IMR-90 (cell line): ENCODE measurements at regions not wholly inside any gene's neighbourhood (a gene's known extent, or its start where the extent isn't known, plus 50 kb on each side); places are given as distances from the start of the nearest gene placed in this dataset.

Experiments
- ATAC-seq: fragments of 200-7000 bp; cut with Tn5 transposase; 2 replicates; pipeline ENCODE4 v1.9.1; 2020; ENCODE audit warnings: low read depth, mild to moderate bottlenecking, moderate library complexity
- BruUV-seq: library from RNA; stranded (reverse); fragments of 400-500 nt; replicated peaks from 2 replicates; lab custom pipeline; 2021; lab: Mats Ljungman, UMichigan
- CTCF ChIA-PET: fragments of 300-600 bp; formaldehyde crosslinking; extraction: SDS; loops from one replicate; lab custom pipeline; 2021; ENCODE audit warnings: antibody characterized with exemption; lab: Yijun Ruan, JAX
- POLR2A ChIA-PET: fragments of 300-600 bp; sonication (Branson Sonifier 250); formaldehyde crosslinking; loops from one replicate; lab custom pipeline; 2022; ENCODE audit warnings: antibody characterized with exemption; ENCODE audit not compliant: unreplicated experiment; lab: Charles Lee
- DNase-seq: peaks from one replicate; pipeline ENCODE4 v3.0.0; 2013
- H2AFZ ChIP-seq: replicated peaks from 2 replicates; pipeline ENCODE3; 2013; ENCODE audit warnings: low read length, mild to moderate bottlenecking; ENCODE audit not compliant: poor library complexity
- H2AK5ac ChIP-seq: 2 replicates; pipeline ENCODE4 v1.6.1; 2013; ENCODE audit warnings: low read depth, low read length, inconsistent platforms
- H2AK9ac ChIP-seq: replicated peaks from 2 replicates; pipeline ENCODE3; 2013; ENCODE audit warnings: mild to moderate bottlenecking, low read depth, low read length, moderate library complexity; ENCODE audit not compliant: poor library complexity
- H2BK120ac ChIP-seq: 2 replicates; pipeline ENCODE4 v1.6.1; 2013; ENCODE audit warnings: low read depth, low read length, inconsistent platforms
- H2BK15ac ChIP-seq: 3 replicates; pipeline ENCODE4 v1.6.1; 2013; ENCODE audit warnings: low read depth, low read length, inconsistent platforms
- H2BK20ac ChIP-seq: 2 replicates; pipeline ENCODE4 v1.6.1; 2013; ENCODE audit warnings: low read depth, mild to moderate bottlenecking, inconsistent platforms, low read length, moderate library complexity
- H2BK5ac ChIP-seq: 2 replicates; pipeline ENCODE4 v1.6.1; 2013; ENCODE audit warnings: mild to moderate bottlenecking, low read depth, low read length, inconsistent platforms; ENCODE audit not compliant: poor library complexity, severe bottlenecking
- H3K14ac ChIP-seq: replicated peaks from 2 replicates; pipeline ENCODE4 v1.6.1; 2013; ENCODE audit warnings: low read depth, low read length, inconsistent platforms
- H3K18ac ChIP-seq: 2 replicates; pipeline ENCODE4 v1.6.1; 2013; ENCODE audit warnings: low read depth, low read length, control low read depth
- H3K23ac ChIP-seq: 2 replicates; pipeline ENCODE4 v1.6.1; 2013; ENCODE audit warnings: low read depth, low read length, inconsistent platforms
- H3K27ac ChIP-seq: 2 replicates; pipeline ENCODE4 v1.5.1; 2013; ENCODE audit warnings: mild to moderate bottlenecking, control low read depth, low read length; ENCODE audit not compliant: insufficient read depth
- H3K27me3 ChIP-seq: 2 replicates; pipeline ENCODE4 v1.6.1; 2013; ENCODE audit warnings: low read length; ENCODE audit not compliant: control insufficient read depth, insufficient read depth
- H3K36me3 ChIP-seq: 2 replicates; pipeline ENCODE4 v1.6.1; 2013; ENCODE audit warnings: low read length, mixed read lengths; ENCODE audit not compliant: control insufficient read depth, insufficient read depth
- H3K4ac ChIP-seq: 2 replicates; pipeline ENCODE4 v1.6.1; 2013; ENCODE audit warnings: low read depth, low read length, inconsistent platforms
- H3K4me1 ChIP-seq: 2 replicates; pipeline ENCODE4 v1.6.1; 2013; ENCODE audit warnings: low read length, mixed read lengths; ENCODE audit not compliant: control insufficient read depth, insufficient read depth
- H3K4me2 ChIP-seq: 2 replicates; pipeline ENCODE4 v1.6.1; 2013; ENCODE audit warnings: low read depth, mild to moderate bottlenecking, control low read depth, low read length, moderate library complexity
- H3K4me3 ChIP-seq: 2 replicates; pipeline ENCODE4 v1.5.1; 2013; ENCODE audit warnings: low read depth, mild to moderate bottlenecking, control low read depth, low read length, moderate library complexity; ENCODE audit not compliant: insufficient read depth
- H3K56ac ChIP-seq: 2 replicates; pipeline ENCODE4 v1.6.1; 2013; ENCODE audit warnings: low read length, inconsistent platforms; ENCODE audit not compliant: insufficient read depth; ENCODE audit errors: extremely low read depth
- H3K79me1 ChIP-seq, 2 experiments: 2 replicates each; pipeline ENCODE4 v1.6.1; 2013; ENCODE audit warnings: low read length in 2 of 2, inconsistent platforms in 1 of 2, low read depth in 1 of 2
- H3K9ac ChIP-seq: 2 replicates; pipeline ENCODE4 v1.6.1; 2013; ENCODE audit warnings: low read depth, low read length, control low read depth
- H3K9me1 ChIP-seq: 2 replicates; pipeline ENCODE4 v1.6.1; 2013; ENCODE audit warnings: low read length, inconsistent platforms; ENCODE audit not compliant: insufficient read depth
- H3K9me3 ChIP-seq: 2 replicates; pipeline ENCODE4 v1.6.1; 2013; ENCODE audit warnings: low read length; ENCODE audit not compliant: control insufficient read depth, insufficient read depth
- H4K20me1 ChIP-seq: 2 replicates; pipeline ENCODE4 v1.6.1; 2013; ENCODE audit warnings: low read length, inconsistent platforms; ENCODE audit not compliant: insufficient read depth
- H4K5ac ChIP-seq: 2 replicates; pipeline ENCODE4 v1.6.1; 2013; ENCODE audit warnings: mild to moderate bottlenecking, low read depth, low read length, control low read depth
- H4K8ac ChIP-seq, 2 experiments: 2 replicates each; pipeline ENCODE4 v1.6.1; 2013; ENCODE audit warnings: low read depth in 2 of 2, low read length in 2 of 2, control low read depth in 1 of 2, inconsistent platforms in 1 of 2
- H4K91ac ChIP-seq: 2 replicates; pipeline ENCODE4 v1.6.1; 2013; ENCODE audit warnings: low read depth, low read length, inconsistent platforms; ENCODE audit not compliant: insufficient read depth
- BHLHE40 ChIP-seq: fragments of 150-350 bp; IDR thresholded peaks from 2 replicates; pipeline ENCODE4 v1.6.1; 2016; ENCODE audit warnings: mild to moderate bottlenecking, low read depth, low read length
- CEBPB ChIP-seq: IDR thresholded peaks from 2 replicates; pipeline ENCODE4 v1.6.1; 2012; ENCODE audit warnings: low read depth, low read length, improper control_type of control experiment
- CHD1 ChIP-seq: IDR thresholded peaks from 2 replicates; pipeline ENCODE4 v1.6.1; 2012; ENCODE audit warnings: low read depth, low read length, improper control_type of control experiment
- CTCF ChIP-seq: conservative IDR thresholded peaks from 2 replicates; pipeline ENCODE4 v1.5.1; 2012; ENCODE audit warnings: mild to moderate bottlenecking, low read depth, low read length, improper control_type of control experiment
- ELK1 ChIP-seq: fragments of 150-350 bp; IDR thresholded peaks from 2 replicates; pipeline ENCODE4 v1.6.1; 2016; ENCODE audit warnings: low read depth, mild to moderate bottlenecking, low read length, moderate library complexity, borderline replicate concordance
- FOS ChIP-seq: fragments of 150-350 bp; IDR thresholded peaks from 2 replicates; pipeline ENCODE4 v1.6.1; 2016; ENCODE audit warnings: low read depth, low read length
- MAZ ChIP-seq: IDR thresholded peaks from 2 replicates; pipeline ENCODE4 v1.6.1; 2012; ENCODE audit warnings: low read depth, mild to moderate bottlenecking, low read length, improper control_type of control experiment, moderate library complexity, borderline replicate concordance
- MXI1 ChIP-seq: IDR thresholded peaks from 2 replicates; pipeline ENCODE4 v1.6.1; 2012; ENCODE audit warnings: low read depth, mild to moderate bottlenecking, low read length, moderate library complexity, borderline replicate concordance
- NFE2L2 ChIP-seq: fragments of 150-350 bp; IDR thresholded peaks from 2 replicates; pipeline ENCODE4 v1.6.1; 2016; ENCODE audit warnings: low read depth, mild to moderate bottlenecking, low read length
- RAD21 ChIP-seq: IDR thresholded peaks from 2 replicates; pipeline ENCODE4 v1.6.1; 2012; ENCODE audit warnings: low read length, improper control_type of control experiment
- RCOR1 ChIP-seq: IDR thresholded peaks from 2 replicates; pipeline ENCODE4 v1.6.1; 2012; ENCODE audit warnings: mild to moderate bottlenecking, low read length, improper control_type of control experiment; ENCODE audit not compliant: insufficient replicate concordance
- SMC3 ChIP-seq: fragments of 150-350 bp; IDR thresholded peaks from 2 replicates; pipeline ENCODE4 v1.6.1; 2016; ENCODE audit warnings: low read depth, mild to moderate bottlenecking, antibody characterized with exemption, low read length, moderate library complexity
- WGBS, 2 experiments: methylation state at CpG; one replicate each; pipeline versions ENCODE4 v1.1.5 to v1.1.7; 2013; ENCODE audit warnings: missing lambda C conversion rate in 2 of 2; ENCODE audit not compliant: insufficient read length in 1 of 2; ENCODE audit errors: extremely low coverage in 2 of 2; 5-methylcytosine and 5-hydroxymethylcytosine counted together
- dilution Hi-C: fragments of 300-500 bp; cut with HindIII; formaldehyde crosslinking; loops from one replicate; pipeline ENCODE4 v1.14.3; 2018; ENCODE audit warnings: low sequenced_read_pairs; ENCODE audit not compliant: unreplicated experiment
- in situ Hi-C: fragments of 300-500 bp; cut with MboI; formaldehyde crosslinking; loops from 3 replicates; pipeline ENCODE4 v1.14.3; 2019; ENCODE audit warnings: low sequenced_read_pairs, inconsistent platforms, mixed read lengths
- intact Hi-C: fragments of 100-400 bp; cut with micrococcal nuclease; formaldehyde crosslinking; loops from 2 replicates; pipeline ENCODE4 v1.10.0; 2022

- H3K14ac ChIP-seq, result no peak overlapping the region
- CTCF ChIA-PET, result interaction anchor here (0.9 to 2.0 kb wide), 6 partner anchors 9 to 1176 kb away, joined by 3 to 8 read pairs (median 4); no protein-coding TSS in a partner anchor
- no peak for TF ChIP-seq BHLHE40
- no peak for TF ChIP-seq MXI1
- TF ChIP-seq RAD21, result peak; percentile 31
- TF ChIP-seq NFE2L2, result no peak
- TF ChIP-seq RCOR1, result no peak
- peak; percentile 41 for TF ChIP-seq SMC3
- no peak for TF ChIP-seq MAZ
- TF ChIP-seq FOS, result no peak
- peak; percentile 56 for TF ChIP-seq CTCF
- no peak for TF ChIP-seq ELK1
- TF ChIP-seq CEBPB, result no peak
- TF ChIP-seq CHD1, result no peak
- intact Hi-C loops (loop anchor here (2.0 to 10.0 kb wide), 2 partner anchors 96 to 994 kb away; no protein-coding TSS in a partner anchor), in situ Hi-C loops (no loop called here), dilution Hi-C loops (no loop called here)
- H2BK120ac ChIP-seq, result peak overlapping the region; percentile 51; the same call in 1 of the 2 replicates
- no peaks in the 10 kb centered on the region for H3K9me1 ChIP-seq
- peak overlapping the region; percentile 52 for H4K91ac ChIP-seq
- H4K8ac ChIP-seq, result no peak overlapping the region
- no peaks in the 10 kb centered on the region for H4K20me1 ChIP-seq
- H3K27me3 ChIP-seq, result peaks cover 7% of the 10 kb centered on the region
- no CpG with 5 or more reads among the region's 3 CpGs for WGBS, 2 experiments
- H3K27ac ChIP-seq, result no peak overlapping the region
- peak; percentile 41; the same call in 1 of the 2 replicates for ATAC-seq
- peaks cover 2% of the 10 kb centered on the region; the same call in 1 of the 2 replicates for H3K4me1 ChIP-seq
- peak overlapping the region; percentile 51 for H2AFZ ChIP-seq
- H3K4me3 ChIP-seq, result no peak overlapping the region
- DNase-seq, result no peak
- H3K56ac ChIP-seq, result no peak overlapping the region
- H3K23ac ChIP-seq, result no peak overlapping the region
- no peak overlapping the region for H2AK5ac ChIP-seq
- POLR2A ChIA-PET, result no interaction called here
- no peak overlapping the region; the same call in 1 of the 2 replicates for H2BK20ac ChIP-seq
- H4K5ac ChIP-seq, result no peak overlapping the region
- no peaks in the 10 kb centered on the region for H3K9me3 ChIP-seq
- H3K79me1 ChIP-seq, result no peaks in the 10 kb centered on the region
- H3K18ac ChIP-seq, result no peak overlapping the region
- peak overlapping the region; percentile 54; the same call in 1 of the 2 replicates for H3K4ac ChIP-seq
- H3K9ac ChIP-seq, result no peak overlapping the region
- no peaks in the 10 kb centered on the region for H3K36me3 ChIP-seq
- no TSS peak for BruUV-seq
- no peak overlapping the region for H2AK9ac ChIP-seq
- no peak overlapping the region for H2BK15ac ChIP-seq
- no peak overlapping the region for H2BK5ac ChIP-seq
- no peak overlapping the region for H3K4me2 ChIP-seq
Measured at GRCh38 chr10:46229144-46229563, 57.6 kb upstream of the ANTXRL start.
